ENCODE measurements at regions not wholly inside any gene's neighbourhood (a gene's known extent, or its start where the extent isn't known, plus 50 kb on each side); places are given as distances from the start of the nearest gene placed in this dataset.

DNA sequence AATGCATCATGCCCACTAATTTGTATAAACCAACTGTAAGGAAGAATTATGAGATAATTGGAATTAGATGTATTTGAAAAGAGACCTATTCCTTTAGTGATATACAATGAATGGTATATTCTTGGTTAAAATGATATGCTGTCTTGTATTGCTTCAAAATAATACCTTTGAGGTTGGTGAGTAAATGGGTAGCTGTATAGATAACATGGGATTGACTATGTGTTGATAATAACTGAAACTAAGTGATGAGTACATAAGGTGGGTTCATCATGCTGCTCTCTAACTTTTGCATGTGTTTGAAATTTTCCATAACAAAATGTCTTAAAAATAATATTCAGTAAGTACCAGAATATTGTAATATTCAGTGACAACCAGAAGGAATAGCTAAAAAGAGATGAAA lies 272.6 kb upstream of the ZPLD1 start:
- TF ChIP-seq, protein P1, sequence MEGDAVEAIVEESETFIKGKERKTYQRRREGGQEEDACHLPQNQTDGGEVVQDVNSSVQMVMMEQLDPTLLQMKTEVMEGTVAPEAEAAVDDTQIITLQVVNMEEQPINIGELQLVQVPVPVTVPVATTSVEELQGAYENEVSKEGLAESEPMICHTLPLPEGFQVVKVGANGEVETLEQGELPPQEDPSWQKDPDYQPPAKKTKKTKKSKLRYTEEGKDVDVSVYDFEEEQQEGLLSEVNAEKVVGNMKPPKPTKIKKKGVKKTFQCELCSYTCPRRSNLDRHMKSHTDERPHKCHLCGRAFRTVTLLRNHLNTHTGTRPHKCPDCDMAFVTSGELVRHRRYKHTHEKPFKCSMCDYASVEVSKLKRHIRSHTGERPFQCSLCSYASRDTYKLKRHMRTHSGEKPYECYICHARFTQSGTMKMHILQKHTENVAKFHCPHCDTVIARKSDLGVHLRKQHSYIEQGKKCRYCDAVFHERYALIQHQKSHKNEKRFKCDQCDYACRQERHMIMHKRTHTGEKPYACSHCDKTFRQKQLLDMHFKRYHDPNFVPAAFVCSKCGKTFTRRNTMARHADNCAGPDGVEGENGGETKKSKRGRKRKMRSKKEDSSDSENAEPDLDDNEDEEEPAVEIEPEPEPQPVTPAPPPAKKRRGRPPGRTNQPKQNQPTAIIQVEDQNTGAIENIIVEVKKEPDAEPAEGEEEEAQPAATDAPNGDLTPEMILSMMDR (IDR thresholded peaks at IDR 0.05) = no peak
- no peak for TF ChIP-seq EZH2 (IDR thresholded peaks at IDR 0.05; ENCODE audit: borderline replicate concordance, insufficient read depth, low read depth, low read length, poor library complexity, severe bottlenecking)

Measured in B cell (primary cell).